ENCODE measurements at regions not wholly inside any gene's neighbourhood (a gene's known extent, or its start where the extent isn't known, plus 50 kb on each side); places are given as distances from the start of the nearest gene placed in this dataset.

DNA sequence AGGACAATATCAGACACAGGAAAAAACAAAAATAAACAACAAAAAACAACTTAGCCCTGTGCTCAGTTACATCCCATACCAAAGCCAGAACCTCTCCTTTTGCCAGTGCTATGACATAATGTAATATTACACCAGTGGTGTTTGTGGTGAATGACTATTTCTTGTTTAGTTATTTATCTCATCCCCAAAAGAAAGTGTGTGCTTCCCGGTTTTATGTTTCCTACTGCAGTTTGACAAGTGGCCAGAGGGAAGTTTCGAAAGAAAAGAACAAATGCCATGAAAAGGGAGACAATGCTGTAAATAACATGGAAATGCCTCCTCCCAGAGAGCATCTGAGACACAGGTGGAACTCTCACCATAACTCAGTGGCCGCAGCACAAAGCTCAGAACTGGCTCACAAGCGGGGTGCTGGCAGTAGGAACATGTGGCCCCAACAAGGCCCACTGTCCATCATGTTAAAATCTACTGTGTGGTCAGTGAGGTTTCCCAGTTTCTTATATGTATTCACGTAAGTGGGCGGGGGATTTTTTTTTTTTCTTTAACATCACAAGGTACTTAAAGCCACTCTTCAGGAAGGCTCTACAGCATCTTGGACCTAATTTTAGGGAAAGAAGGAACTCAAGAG, 158.2 kb downstream of the BARHL2 start:
- DNase-seq (ENCODE audit: low read depth): no peak

DNA sequence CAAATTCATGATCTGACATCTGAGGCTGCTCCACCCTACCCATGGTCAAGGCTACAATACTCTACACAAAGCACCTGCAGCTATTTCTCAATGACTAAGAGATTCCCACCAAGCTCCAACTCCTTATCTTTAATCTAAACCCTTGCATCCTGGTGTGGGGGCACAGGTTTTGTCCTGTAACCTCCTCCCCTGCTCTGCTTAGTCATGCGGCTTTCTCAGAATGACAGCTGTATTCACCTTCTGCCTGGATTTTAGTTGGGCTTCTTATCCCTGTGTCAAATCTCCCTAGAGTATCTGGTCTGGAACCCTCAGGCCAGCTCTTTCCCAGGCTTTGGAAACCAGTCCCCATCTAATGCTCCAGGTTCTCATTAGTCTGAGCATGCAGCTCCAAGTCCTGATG, 159.0 kb downstream of the BARHL2 start:
- DNase-seq (ENCODE audit: low read depth): no peak

DNA sequence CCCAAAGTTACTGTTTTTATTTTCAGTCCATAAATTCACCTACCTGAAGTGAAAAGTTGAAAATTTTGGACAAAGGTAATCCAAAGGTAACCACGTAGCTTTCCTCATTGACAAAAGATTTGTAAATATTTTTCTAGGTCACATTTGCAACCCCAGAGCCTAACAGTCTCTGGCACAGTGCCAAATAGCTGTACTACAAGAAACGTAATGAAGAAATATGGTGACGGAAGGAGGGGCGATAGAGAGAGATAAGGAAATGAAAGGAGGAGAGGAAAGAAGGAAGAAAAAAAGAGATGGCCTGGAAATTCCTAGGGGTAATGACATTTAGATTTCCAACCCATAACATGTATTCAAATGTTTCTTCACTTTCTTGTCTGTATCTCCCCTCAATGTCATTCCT, 159.4 kb downstream of the BARHL2 start:
- DNase-seq (ENCODE audit: low read depth): no peak

DNA sequence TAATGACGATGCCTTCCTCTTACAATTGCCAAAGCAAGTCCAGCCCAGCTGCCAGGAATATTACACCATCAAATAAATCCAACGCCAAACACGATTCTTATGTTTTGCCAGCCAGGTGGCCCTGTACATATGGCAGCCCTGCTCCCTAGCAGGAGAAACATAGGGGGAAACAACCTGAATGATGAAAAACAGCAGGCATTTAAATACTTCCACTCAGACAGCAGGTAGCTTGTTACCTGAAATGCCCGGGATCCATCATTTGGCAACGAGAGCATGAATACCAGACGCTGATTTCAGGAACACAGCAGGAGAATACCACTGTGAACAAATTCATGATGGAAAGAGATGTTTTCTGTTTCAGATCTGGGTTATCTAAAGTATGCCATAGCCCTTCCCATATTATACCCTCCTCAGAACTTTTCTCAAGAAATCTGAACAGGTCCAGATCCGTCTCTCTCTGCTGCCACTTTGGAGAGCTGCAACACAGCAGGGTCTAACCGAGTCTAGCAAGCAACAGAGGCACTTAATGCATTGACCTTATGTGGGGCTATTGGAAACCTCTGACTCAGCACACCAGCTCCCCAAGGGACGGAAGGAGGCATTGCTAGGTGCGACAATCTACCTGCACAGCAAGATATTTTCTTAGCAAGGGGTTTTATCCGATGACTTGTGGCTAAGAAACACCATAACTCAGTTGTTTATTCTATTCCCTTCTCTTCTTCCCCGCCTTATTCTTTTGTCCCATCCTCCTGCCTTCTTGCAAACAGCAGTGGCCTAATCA, 166.3 kb downstream of the BARHL2 start:
- no peak for DNase-seq (ENCODE audit: low read depth)

DNA sequence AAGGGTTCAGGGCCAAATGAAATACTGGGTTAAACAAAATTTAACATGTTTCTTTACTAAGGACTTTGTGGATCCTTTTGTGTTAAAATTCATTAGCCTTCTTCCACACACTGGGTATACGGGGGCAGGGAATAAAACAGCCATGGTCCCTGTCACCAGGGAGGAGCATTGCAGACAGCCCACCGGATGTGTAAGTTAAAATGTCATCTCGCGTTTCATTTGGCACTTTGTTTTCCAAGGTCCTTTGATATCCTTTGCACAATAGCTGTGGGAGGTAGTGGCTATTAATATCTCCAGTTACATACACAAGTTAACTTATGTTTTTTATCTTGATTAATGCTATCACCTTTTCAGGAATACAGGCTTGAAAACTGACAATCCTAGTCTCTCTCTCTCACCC, 172.7 kb downstream of the BARHL2 start:
- no peak for DNase-seq (ENCODE audit: low read depth)

DNA sequence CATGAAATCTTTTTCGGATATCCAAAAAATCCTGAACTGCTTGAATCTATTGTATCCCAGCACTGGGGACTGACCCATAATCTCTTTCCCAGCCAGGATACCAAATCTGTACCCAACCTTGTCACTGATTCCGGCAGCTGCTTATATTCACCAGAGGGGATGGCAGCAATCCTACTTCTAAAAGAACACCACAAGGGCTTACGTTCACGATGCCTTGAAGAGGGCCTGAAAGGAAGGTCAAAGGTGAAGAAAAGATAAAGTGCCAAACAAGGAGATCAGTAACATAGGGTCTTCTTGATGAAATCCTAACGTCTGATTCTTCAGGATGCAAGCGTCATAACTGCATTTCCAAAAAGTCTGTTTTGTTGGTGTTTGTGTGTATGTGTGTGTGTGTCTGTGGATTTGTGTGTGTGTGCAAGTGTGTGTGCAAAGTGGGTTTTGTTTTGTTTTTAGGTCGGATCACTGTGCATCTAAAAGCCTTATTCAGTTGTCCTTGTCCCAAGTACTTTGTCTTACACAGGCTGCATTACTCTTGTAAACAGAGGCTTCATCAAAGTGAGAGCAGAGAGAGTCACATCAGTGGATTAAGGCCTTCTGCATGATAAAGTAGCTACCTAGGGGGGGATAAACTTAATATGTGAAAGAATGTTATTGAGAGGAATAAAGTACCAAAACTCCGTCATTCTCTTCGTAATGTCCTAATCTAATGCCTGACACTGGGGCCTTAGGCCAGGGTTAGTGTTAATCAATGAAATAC, 179.3 kb downstream of the BARHL2 start:
- DNase-seq (ENCODE audit: low read depth): no peak

DNA sequence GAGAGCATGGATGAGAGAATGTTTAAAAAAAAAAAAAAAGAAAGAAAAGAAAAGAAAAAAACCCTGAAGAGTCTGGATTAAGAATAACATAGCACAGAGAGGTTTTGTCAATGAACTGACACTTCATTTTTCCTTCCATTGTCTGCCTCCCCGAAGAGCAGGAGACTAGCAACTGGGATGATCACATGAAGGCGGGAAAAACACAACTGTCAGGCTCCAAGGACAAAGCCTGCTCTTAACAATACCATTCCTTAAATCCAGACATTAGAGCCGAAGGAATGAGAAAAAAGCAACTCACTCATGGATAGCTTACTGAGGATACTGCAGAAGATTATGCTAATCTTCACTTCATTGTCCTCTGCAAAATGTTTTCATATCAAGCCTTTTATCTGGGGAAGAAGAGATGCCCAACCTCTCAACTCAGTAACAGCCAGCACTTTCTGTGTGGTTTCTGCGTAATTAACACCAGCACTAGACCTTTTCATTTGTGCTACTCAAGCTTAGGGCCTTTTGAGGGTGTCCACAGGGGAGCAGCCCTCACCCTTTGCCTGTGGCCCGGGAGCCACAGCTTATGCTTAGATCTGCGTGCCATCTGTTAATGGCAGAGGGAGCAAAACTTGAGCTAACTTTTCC, 182.3 kb downstream of the BARHL2 start:
- no peak for DNase-seq (ENCODE audit: low read depth)

DNA sequence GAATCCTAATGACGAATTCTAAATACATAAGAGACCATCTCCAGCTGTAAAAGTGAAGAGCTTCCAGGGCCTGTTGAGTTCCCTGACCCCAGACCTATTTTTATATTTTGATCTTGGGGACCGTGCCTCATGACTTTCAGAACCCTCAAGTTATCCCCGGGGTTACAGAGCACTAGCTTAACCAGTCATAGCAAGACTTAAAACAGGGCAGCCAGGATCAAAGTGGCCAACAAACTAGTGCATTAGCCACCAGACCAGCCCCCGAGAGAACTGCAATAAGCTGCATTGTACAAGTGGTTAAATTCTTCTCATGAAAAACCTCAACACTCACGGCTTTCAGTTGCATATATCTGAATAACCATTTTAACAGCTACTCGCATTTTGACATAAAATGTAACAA, 183.0 kb downstream of the BARHL2 start:
- DNase-seq (ENCODE audit: low read depth): no peak

DNA sequence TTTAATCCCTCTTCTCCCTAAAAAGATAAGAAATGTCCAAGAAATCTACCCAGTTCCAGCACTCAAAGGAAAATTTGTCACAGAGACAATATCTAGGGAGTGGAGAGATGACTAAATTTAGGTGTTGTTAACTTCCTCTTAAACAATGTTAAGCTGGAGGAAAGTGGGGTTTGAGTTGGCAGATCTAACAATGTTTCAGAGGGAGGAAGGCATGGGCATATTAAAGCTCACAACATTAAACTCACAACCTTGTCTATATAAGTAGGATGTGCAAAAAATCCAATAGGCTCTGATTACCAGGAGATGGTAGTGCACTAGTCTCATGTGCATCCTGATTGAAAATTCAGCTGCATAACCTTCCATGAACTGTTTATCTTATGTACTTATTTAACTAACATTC, 190.1 kb downstream of the BARHL2 start:
- DNase-seq (ENCODE audit: low read depth): no peak

DNA sequence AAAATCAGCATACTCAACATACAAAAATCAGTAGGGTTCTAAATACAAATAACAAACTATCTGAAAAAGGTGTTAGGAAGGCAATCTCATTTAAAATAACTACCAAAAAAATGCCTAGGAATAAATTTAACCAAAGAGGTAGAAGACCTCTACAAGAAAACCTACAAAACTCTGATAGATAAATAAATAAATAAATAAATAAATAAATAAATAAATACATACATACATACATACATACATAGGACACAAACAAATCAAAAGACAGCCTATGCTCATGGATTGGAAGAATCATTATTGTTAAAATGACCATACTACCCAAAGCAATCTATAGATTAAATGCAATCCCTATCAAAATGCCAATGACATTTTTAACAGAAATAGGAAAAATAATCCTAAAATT, 194.7 kb downstream of the BARHL2 start:
- DNase-seq (ENCODE audit: low read depth): no peak

DNA sequence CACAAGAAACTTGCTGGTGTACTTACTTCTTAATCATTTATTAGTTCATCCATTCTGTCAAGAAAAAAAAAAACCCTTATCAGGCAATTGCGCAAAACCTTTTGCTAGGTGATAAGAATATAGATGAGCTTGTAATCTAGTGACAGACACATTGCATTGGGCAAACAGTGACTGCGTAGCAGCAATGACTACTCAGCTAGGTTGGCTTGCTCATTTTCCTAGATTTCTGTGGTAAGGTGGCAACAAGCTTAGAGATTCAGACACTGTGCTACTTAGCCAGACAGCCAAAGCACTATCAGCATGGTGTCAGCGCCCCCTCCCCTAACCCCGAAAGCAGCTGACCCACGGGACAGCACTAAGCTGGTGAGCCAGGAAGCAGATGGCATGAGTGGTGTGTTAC, 203.1 kb downstream of the BARHL2 start:
- no peak for DNase-seq (ENCODE audit: low read depth)

DNA sequence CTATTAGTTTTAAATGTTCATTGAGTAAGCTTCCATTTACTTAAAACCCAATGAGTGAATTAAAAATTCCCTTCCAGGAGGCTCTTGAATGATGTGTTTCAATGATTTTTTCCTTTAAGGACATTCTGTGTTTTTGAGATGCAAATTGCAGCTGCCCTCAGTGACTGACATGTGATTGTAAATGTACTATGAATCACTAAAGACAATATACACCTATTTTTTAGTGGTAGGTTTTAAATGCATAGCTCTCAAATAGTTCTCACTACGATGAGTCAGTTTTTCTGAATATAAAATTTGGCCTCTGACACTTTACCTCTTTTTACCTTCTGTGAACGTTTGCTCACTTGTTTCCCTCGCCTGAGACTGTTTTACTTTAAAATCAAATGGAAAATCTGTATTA, 204.7 kb downstream of the BARHL2 start:
- no peak for DNase-seq (ENCODE audit: low read depth)

DNA sequence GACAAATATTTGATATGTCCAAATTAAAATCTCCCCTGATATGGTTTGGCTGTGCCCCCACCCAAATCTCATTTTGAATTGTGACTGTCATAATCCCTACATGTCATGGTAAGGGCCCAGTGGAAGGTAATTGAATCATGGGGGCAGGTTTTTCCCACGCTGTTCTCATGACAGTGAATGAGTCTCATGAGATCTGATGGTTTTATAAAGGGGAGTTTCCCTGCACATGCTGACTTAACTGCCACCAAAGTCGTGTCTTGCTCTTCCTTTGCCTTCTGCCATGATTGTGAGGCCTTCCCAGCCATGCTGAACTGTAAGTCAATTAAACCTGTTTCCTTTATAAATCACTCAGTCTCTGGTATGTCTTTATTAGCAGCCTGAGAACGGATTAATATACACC, 207.0 kb downstream of the BARHL2 start:
- no peak for DNase-seq (ENCODE audit: low read depth)

DNA sequence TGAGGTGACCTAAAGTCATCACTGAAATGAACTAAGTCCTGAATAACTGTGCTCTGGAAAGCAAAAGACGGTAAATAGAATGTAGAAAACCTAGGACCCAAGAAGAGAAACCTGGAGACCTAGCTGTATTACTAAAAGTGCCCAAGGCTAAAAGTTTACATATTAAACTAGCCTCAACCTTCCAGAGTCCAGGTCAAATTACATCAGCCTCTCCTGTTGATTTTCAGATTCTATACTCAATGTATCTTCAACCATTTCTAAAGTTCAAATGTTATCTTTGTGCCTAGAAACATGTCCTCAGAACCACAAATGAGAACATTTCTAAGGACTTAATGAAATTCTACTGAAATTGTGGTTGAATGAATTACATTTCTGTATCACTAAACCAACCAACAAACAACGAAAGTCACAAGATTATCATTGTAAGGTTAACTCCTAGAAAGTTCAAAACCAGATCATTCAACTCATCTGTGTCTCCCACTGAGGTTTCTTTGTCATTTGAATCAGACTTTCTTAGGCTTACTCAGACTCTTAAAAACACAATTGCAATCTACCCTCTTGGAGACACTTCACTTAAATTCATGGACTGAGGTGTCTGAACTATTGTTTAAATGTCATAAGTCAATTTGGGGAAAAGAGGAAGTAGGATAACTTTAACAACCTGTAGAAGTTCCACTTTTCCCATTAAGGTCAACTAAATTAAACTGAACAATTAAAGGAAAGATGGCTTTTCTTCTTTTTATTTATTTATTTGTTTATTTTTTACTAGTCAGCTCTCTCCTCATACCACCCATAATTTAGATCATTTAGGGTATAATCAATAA, 207.7 kb downstream of the BARHL2 start:
- no peak for DNase-seq (ENCODE audit: low read depth)

DNA sequence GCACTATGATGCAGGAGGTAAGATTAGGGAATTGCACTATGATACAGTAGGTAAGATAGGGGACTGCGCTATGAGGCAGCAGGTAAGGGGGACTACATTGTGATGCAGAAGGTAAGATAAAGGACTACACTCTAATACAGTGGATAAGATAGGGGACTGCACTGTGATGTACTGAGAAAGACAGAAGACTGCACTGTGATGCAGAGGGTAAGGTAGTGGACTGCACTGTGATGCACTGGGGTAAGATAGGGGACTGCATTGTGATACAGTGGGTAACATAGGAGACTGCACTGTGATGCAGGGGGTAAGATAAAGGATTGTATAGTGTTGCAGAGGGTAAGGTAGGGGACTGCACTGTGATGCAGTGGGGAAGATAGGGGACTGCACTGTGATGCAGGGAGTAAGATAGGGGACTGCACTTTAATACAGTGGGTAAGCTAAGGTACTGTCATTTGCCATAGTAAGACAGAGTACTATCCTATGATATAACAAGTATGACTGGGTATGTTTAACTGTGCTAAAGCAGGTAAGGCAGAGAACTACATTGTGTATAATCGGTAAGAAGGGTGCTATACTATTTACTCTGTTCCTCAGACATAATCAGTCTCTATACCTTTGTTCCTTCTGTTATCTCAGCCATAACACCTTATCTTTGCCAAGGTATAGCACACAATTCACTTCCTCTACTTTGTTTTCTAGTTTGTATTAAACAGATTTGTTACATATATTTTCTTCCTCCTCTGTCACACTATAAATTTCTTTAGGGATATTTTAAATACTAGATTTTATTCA, 208.5 kb downstream of the BARHL2 start:
- no peak for DNase-seq (ENCODE audit: low read depth)

DNA sequence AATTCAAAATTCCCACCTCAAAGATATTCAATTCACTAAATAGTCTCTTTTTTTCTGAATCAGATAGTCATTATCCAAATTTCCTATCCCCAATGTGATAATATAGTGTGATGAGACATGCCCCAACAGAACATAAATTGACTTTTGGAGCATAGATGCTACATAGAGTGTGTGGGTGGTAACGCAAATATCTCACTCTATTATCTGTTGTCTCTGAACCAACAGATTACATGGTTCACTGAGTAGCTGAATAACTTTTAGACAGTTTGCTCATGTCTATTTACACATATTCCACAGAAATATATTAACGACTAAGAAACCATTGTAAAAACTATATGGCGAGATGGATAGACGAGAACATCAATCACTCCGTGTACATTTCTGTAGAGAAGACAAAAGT, 209.9 kb downstream of the BARHL2 start:
- no peak for DNase-seq (ENCODE audit: low read depth)

DNA sequence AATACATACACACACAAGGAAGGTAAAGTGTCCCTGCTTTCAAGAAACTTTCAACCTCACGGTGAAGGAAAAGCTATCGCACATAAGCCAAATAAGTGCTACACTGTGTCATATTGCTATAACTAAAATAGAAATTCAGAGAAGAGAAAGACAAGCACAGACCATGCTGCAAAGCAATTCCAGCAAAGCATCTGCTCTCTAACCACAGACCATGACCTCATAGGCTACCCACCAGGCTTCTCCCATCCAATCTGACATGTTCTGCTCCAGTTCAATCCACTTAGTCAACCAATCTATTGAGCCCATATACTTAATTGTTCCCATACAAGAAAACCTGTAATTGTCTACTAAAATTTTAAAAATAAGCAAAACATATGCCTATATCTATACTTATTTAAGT, 211.3 kb downstream of the BARHL2 start:
- DNase-seq (ENCODE audit: low read depth): no peak

DNA sequence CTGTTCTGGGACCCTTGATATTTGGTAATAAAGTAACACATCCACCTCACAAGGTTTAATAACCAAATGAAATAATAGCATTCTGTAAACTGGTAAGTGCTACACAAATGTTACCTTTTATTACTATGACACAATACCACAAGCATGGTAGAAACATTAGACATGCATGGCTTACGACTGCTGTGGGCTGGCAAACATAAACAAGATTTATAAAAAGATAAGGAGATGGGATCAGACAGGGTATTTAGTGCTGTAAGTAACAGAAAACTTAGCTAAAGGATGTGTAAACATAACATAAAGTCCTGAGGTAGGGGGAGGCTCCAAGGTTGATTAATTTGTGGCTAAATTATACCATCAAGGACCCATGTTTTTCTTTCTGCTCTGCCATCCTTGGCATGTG, 212.6 kb downstream of the BARHL2 start:
- no peak for DNase-seq (ENCODE audit: low read depth)

DNA sequence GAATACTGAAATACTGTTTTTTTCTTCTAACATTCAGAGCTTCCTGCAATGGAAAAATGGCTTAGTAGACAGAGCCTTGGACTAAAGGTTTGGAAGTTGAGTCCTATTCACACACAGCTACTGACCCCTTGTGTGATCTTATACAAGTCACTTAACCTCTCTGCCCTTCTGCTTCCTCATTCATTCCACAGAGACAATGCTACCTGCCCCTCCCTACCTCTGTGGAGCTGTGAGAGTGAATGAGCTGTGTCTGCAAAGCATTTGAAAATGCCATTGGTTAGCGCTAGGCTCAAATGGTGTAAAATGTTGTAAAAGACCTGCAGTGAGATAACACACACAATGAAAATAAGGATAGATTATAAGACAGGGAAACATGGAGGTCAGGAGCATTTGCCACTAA, 214.4 kb downstream of the BARHL2 start:
- no peak for DNase-seq (ENCODE audit: low read depth)

DNA sequence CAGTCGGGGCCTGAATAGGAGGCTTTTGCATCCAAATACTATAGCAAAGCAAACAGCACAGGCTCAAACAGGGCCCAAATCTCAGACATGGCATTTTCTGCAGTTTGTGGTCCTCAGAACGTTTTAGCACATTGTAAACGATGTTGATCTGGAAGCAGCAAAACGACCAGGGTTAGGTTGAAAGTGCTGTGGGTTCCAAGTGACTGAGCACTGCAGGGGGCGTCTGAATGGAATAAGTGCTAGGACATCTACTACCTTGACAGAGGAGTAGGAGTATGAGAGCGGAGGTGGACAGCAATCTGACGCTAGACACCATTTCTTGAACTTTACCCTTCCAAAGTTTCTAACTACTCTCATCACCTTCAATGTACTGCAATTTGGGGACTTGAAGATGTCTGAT, 214.9 kb downstream of the BARHL2 start:
- no peak for DNase-seq (ENCODE audit: low read depth)

DNA sequence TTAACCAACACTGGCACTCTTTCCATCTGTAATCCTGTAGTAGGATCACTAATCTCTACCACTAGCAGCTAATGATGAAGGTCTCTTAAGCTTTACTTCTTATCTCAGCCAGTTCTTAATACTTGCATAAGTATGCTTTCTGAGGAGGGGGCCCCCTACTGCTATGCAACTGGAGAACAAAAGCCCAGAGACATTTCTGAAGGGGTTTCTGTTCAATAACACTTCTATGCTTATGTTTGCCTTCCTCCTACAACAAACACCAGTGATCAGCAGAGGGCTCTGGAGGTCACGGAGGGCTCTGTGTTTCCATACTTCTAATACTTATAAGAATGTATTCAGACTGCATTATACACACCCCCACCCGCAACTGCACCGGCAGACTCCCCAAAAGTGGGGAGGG, 215.8 kb downstream of the BARHL2 start:
- DNase-seq (ENCODE audit: low read depth): no peak
